ENCODE measurements at regions not wholly inside any gene's neighbourhood (a gene's known extent, or its start where the extent isn't known, plus 50 kb on each side); places are given as distances from the start of the nearest gene placed in this dataset.

GRCh38 chr9:121582641-121583040, 68.8 kb upstream of the DAB2IP start:
- intact Hi-C loops (cut with DNase I), result no loop called here
- DNase-seq, result no peak
- TF ChIP-seq CTCF (IDR thresholded peaks at IDR 0.05), result no peak
- Histone ChIP-seq H3K36me3 (no peaks in the 10 kb centered on the region), H3K9me3 (no peaks in the 10 kb centered on the region), H3K4me3 (no peak overlapping the region), H3K4me1 (no peaks in the 10 kb centered on the region), H3K27ac (no peak overlapping the region), H3K27me3 (ENCODE audit: low read depth) (no peaks in the 10 kb centered on the region)
- ATAC-seq, result no peak

DNA sequence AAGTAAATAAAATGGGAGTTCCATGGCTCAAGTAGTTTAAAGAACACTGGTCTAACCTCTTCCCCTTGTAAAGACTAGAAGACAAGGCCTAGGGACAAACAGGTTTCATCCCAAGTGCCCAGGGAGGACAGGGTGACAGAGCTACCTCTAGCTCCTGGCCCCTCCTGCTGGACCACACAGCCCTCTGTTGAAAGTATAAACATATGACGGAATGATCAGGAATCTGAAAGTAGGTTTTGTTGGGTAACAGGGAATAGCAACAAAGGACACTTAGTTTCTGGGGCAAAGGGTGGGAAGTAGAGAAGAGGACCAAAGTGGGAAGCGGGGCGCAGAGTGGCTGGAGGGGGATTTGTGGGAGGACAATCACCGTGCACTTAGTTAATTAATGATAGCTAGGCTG, 67.0 kb upstream of the DAB2IP start:
- Histone ChIP-seq H3K4me1 (no peaks in the 10 kb centered on the region), H3K4me3 (no peak overlapping the region), H3K27me3 (ENCODE audit: low read depth) (no peaks in the 10 kb centered on the region), H3K9me3 (no peaks in the 10 kb centered on the region), H3K36me3 (no peaks in the 10 kb centered on the region), H3K27ac (no peak overlapping the region)
- intact Hi-C loops (cut with DNase I), result no loop called here
- DNase-seq, result no peak
- TF ChIP-seq CTCF (IDR thresholded peaks at IDR 0.05), result no peak
- no peak for ATAC-seq

DNA sequence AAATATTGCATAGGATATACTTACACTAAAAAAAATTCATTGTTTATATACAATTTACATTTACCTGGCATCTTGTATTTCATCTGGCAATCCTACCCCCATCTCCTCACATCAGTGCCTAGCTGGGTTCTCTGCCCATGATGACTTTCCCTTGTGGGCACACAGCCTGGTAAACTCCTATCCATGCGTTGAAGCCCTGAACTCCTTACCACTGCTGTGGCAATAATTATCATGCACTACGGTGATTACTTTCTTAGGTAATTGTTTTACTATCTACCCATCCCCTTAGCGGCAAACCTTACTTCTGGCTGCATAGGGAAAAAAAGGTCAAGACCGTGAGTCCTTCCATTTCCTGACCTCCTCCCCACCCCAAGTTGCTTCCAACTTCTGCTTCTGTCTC, 63.6 kb upstream of the DAB2IP start:
- ATAC-seq (no peak), DNase-seq (no peak)
- H3K4me1 ChIP-seq, result no peaks in the 10 kb centered on the region
- H3K27ac ChIP-seq, result no peak overlapping the region
- H3K27me3 ChIP-seq (ENCODE audit: low read depth), result no peaks in the 10 kb centered on the region
- no peaks in the 10 kb centered on the region for H3K9me3 ChIP-seq
- H3K36me3 ChIP-seq, result no peaks in the 10 kb centered on the region
- intact Hi-C loops (cut with DNase I), result no loop called here
- TF ChIP-seq CTCF (IDR thresholded peaks at IDR 0.05), result no peak
- H3K4me3 ChIP-seq, result no peak overlapping the region

DNA sequence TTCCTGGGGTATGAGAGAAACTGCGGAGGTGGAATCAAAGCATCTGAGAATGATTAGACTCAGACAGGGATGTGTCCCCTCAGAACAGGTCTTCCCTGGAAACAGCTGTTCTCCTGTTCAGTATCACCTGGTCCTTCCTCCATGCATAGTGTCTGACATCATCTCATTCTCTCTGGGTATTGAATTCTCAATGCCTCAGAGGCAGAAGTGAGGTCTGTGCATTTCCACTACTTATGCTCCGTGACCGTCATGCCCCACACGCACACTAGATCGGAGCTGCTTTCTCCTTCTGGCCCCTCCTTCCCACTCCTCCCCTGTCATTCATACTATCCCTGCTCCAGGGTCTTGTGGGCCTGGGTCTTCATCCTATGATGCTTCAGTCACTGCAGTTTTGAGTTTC, 61.4 kb upstream of the DAB2IP start:
- Histone ChIP-seq H3K36me3 (no peaks in the 10 kb centered on the region), H3K4me3 (no peak overlapping the region), H3K4me1 (no peaks in the 10 kb centered on the region), H3K27me3 (ENCODE audit: low read depth) (no peaks in the 10 kb centered on the region), H3K9me3 (no peaks in the 10 kb centered on the region), H3K27ac (no peak overlapping the region)
- no peak for DNase-seq
- intact Hi-C loops (cut with DNase I), result no loop called here
- TF ChIP-seq CTCF (IDR thresholded peaks at IDR 0.05), result no peak
- no peak for ATAC-seq

DNA sequence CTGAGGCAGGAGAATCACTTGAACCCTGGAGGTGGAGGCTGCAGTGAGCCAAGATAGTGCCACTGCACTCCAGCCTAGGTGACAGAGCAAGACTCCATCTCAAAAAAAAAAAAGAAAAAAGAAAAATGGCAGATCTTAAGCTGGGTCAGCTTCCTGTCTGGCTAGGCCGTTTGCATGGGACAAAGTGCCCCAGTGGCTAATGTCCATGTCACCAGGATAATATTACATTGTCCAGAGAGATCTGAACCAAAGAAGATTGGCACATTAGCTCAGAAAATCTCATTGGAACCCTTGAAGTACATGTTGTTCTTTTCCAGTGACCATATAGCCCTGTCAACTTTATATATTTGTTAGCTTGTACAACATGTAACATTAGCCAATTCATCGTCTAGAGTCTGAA, 59.2 kb upstream of the DAB2IP start:
- no peak for TF ChIP-seq CTCF (IDR thresholded peaks at IDR 0.05)
- H3K9me3 ChIP-seq, result no peaks in the 10 kb centered on the region
- H3K4me3 ChIP-seq, result no peak overlapping the region
- DNase-seq (no peak), ATAC-seq (no peak)
- no peaks in the 10 kb centered on the region for H3K36me3 ChIP-seq
- intact Hi-C loops (cut with DNase I), result no loop called here
- H3K4me1 ChIP-seq, result no peaks in the 10 kb centered on the region
- no peaks in the 10 kb centered on the region for H3K27me3 ChIP-seq (ENCODE audit: low read depth)
- no peak overlapping the region for H3K27ac ChIP-seq

- no peaks in the 10 kb centered on the region for H3K9me3 ChIP-seq
- ATAC-seq, result no peak
- H3K27me3 ChIP-seq (ENCODE audit: low read depth), result no peaks in the 10 kb centered on the region
- no peaks in the 10 kb centered on the region for H3K4me1 ChIP-seq
- no peaks in the 10 kb centered on the region for H3K36me3 ChIP-seq
- DNase-seq, result no peak
- TF ChIP-seq CTCF (IDR thresholded peaks at IDR 0.05), result no peak
- no peak overlapping the region for H3K27ac ChIP-seq
- intact Hi-C loops (cut with DNase I), result no loop called here
- no peak overlapping the region for H3K4me3 ChIP-seq
Observed at GRCh38 chr9:121593066-121593465, 58.4 kb upstream of the DAB2IP start.

Measured in lower lobe of right lung (tissue), 2 donors.